OCI-LY7 (cell line): ENCODE measurements at regions not wholly inside any gene's neighbourhood (a gene's known extent, or its start where the extent isn't known, plus 50 kb on each side); places are given as distances from the start of the nearest gene placed in this dataset.

Experiments
- BruUV-seq: library from RNA; stranded (reverse); fragments of 400-500 nt; replicated peaks from 2 replicates; lab custom pipeline; 2021; lab: Mats Ljungman, UMichigan
- CTCF ChIA-PET: fragments of 300-600 bp; sonication (Branson Sonifier 250); formaldehyde crosslinking; loops from one replicate; lab custom pipeline; 2022; ENCODE audit warnings: antibody characterized with exemption; ENCODE audit not compliant: unreplicated experiment; lab: Charles Lee
- POLR2A ChIA-PET: fragments of 300-600 bp; sonication (Branson Sonifier 250); formaldehyde crosslinking; loops from one replicate; lab custom pipeline; 2022; ENCODE audit warnings: antibody characterized with exemption; lab: Charles Lee
- DNase-seq: peaks from one replicate; pipeline ENCODE4 v3.0.0-alpha.2; 2015; ENCODE audit warnings: low spot score
- H2AFZ ChIP-seq: fragments of 200-600 bp; sonication (generic), shearing (Covaris generic); 2 replicates; pipeline ENCODE4 v1.6.1; 2014; ENCODE audit warnings: mild to moderate bottlenecking, antibody characterized with exemption, low read length, moderate library complexity
- H3K27ac ChIP-seq: fragments of 200-600 bp; sonication (generic); 2 replicates; pipeline ENCODE4 v1.5.1; 2014; ENCODE audit warnings: mixed run types, low read depth, mild to moderate bottlenecking, moderate library complexity, low read length, inconsistent platforms; ENCODE audit not compliant: poor library complexity, severe bottlenecking
- H3K36me3 ChIP-seq: fragments of 200-600 bp; sonication (generic); 2 replicates; pipeline ENCODE4 v1.6.1; 2014; ENCODE audit warnings: mild to moderate bottlenecking, antibody characterized with exemption, low read length, moderate library complexity, mixed read lengths; ENCODE audit not compliant: insufficient read depth
- H3K4me1 ChIP-seq: fragments of 200-600 bp; sonication (generic); 2 replicates; pipeline ENCODE4 v1.5.1; 2014; ENCODE audit warnings: mild to moderate bottlenecking, low read length; ENCODE audit not compliant: insufficient read depth, poor library complexity, severe bottlenecking
- H3K4me2 ChIP-seq: fragments of 200-600 bp; sonication (generic); 2 replicates; pipeline ENCODE4 v1.6.1; 2014; ENCODE audit warnings: mild to moderate bottlenecking, low read length
- H3K4me3 ChIP-seq: fragments of 200-600 bp; sonication (generic); 2 replicates; pipeline ENCODE4 v1.5.1; 2014; ENCODE audit warnings: mild to moderate bottlenecking, low read depth, low read length; ENCODE audit not compliant: poor library complexity, severe bottlenecking
- H3K79me2 ChIP-seq: fragments of 200-600 bp; sonication (generic); 2 replicates; pipeline ENCODE4 v1.6.1; 2016; ENCODE audit warnings: low read depth, mild to moderate bottlenecking, low read length, moderate library complexity, mixed read lengths; ENCODE audit not compliant: insufficient read depth
- H3K9me2 ChIP-seq: fragments of 200-600 bp; sonication (generic); 2 replicates; pipeline ENCODE4 v1.6.1; 2016; ENCODE audit warnings: mild to moderate bottlenecking, low read length, mixed read lengths; ENCODE audit not compliant: insufficient read depth
- H3K9me3 ChIP-seq: fragments of 200-600 bp; sonication (generic); 2 replicates; pipeline ENCODE4 v1.6.1; 2014; ENCODE audit warnings: mild to moderate bottlenecking, mixed run types, low read length, mixed read lengths
- H4K20me1 ChIP-seq: fragments of 200-600 bp; sonication (generic); 2 replicates; pipeline ENCODE4 v1.6.1; 2014; ENCODE audit warnings: mild to moderate bottlenecking, antibody characterized with exemption, low read length, moderate library complexity, mixed read lengths; ENCODE audit not compliant: insufficient read depth
- EZH2phosphoT487 ChIP-seq: fragments of 200-600 bp; sonication (generic); IDR thresholded peaks from 2 replicates; pipeline ENCODE4 v1.6.1; 2018; ENCODE audit warnings: low read depth, borderline replicate concordance, mild to moderate bottlenecking, mixed run types, antibody characterized with exemption, low read length, moderate library complexity, mixed read lengths
- intact Hi-C: fragments of 100-400 bp; cut with micrococcal nuclease; formaldehyde crosslinking; loops from one replicate; pipeline ENCODE4 v1.10.0; 2022; ENCODE audit not compliant: unreplicated experiment
- TF ChIP-seq, protein P1 (sequence below): fragments of 200-600 bp; sonication (generic); conservative IDR thresholded peaks from 2 replicates; pipeline ENCODE4 v1.5.1; 2014; ENCODE audit warnings: mild to moderate bottlenecking, antibody characterized with exemption, low read length, moderate library complexity, mixed read lengths

DNA sequence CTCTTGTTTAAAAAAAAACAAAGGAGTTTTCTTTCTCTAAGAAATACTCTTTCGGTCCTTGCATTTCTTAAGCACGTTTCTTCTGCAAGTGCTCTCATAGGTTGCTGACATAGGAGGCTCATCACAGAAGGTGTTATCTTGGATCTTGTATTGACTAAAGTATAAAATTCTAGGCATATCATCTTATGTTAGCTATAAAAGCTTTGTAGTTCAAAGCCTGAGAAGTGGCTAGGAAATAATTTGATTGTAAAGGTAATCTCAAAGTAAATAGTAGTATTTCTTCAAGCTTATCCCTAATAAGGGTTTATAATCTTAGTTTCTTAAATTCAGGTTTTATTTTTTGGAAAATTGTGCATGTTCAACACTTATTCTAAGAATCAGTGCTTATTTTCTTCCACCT lies 778.9 kb downstream of the TMTC2 start:
- Histone ChIP-seq H3K4me1 (no peaks in the 10 kb centered on the region), H3K4me2 (no peak overlapping the region), H4K20me1 (no peaks in the 10 kb centered on the region), H3K27ac (no peak overlapping the region), H2AFZ (no peak overlapping the region), H3K4me3 (no peak overlapping the region), H3K36me3 (no peaks in the 10 kb centered on the region), H3K9me2 (no peaks in the 10 kb centered on the region), H3K9me3 (no peaks in the 10 kb centered on the region), H3K79me2 (no peaks in the 10 kb centered on the region)
- ChIA-PET CTCF (no interaction called here), POLR2A (no interaction called here)
- BruUV-seq, result no TSS peak
- no peak for DNase-seq
- intact Hi-C loops, result no loop called here
- TF ChIP-seq, protein P1, sequence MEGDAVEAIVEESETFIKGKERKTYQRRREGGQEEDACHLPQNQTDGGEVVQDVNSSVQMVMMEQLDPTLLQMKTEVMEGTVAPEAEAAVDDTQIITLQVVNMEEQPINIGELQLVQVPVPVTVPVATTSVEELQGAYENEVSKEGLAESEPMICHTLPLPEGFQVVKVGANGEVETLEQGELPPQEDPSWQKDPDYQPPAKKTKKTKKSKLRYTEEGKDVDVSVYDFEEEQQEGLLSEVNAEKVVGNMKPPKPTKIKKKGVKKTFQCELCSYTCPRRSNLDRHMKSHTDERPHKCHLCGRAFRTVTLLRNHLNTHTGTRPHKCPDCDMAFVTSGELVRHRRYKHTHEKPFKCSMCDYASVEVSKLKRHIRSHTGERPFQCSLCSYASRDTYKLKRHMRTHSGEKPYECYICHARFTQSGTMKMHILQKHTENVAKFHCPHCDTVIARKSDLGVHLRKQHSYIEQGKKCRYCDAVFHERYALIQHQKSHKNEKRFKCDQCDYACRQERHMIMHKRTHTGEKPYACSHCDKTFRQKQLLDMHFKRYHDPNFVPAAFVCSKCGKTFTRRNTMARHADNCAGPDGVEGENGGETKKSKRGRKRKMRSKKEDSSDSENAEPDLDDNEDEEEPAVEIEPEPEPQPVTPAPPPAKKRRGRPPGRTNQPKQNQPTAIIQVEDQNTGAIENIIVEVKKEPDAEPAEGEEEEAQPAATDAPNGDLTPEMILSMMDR, result no peak
- no peak for TF ChIP-seq EZH2phosphoT487

DNA sequence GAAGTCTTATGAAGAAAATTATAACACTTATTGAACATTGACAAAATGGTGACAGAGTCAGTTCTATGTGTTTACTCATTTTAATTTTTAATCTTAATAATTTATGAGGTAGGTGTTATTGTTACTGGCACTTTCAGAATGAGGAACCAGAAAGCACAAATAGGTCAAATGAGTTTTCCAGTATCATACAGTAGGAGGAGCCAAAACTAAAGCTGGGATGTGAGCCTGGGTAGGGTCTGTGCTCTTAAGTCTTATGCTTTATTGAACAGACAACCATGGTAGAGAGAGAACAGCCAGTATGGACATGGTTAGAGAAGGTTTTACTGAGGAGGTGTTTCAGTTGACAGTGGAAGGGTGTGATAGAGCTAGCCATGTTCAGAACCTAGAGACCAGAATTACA lies 775.7 kb downstream of the TMTC2 start:
- intact Hi-C loops, result no loop called here
- TF ChIP-seq EZH2phosphoT487, result no peak
- TF ChIP-seq, protein P1, result no peak
- Histone ChIP-seq H3K9me3 (no peaks in the 10 kb centered on the region), H3K4me2 (no peak overlapping the region), H3K4me3 (no peak overlapping the region), H3K9me2 (no peaks in the 10 kb centered on the region), H3K36me3 (no peaks in the 10 kb centered on the region), H3K27ac (no peak overlapping the region), H4K20me1 (no peaks in the 10 kb centered on the region), H3K79me2 (no peaks in the 10 kb centered on the region), H2AFZ (no peak overlapping the region), H3K4me1 (no peaks in the 10 kb centered on the region)
- no TSS peak for BruUV-seq
- CTCF ChIA-PET, result no interaction called here
- POLR2A ChIA-PET, result no interaction called here
- no peak for DNase-seq

DNA sequence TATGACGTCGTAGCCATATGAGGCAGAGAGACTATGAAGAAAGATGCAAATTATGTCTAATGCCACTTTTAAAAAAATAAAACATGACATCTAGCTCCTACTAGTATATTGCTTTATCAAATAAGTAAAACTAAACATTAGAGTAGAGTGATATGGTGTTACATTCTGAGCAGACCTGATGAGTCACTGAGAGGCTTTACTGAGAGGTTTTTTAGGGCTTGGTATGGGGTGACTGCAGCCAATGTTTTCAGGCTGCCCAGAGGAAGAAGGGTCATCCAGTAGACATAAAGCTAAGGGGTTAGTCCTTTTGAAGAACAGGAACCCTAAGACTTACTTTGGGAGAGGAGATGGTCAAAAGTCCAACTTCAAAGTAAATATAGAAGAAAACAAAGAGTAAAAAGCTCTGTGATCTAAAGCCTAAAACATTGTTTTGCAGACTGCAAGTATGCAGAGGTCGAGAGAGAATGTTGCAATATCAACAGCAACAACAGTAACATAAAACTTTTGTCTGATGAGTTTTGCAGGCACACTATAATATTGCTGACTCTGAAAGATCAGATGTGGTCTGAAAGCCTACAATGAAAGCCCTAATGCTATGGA lies 774.7 kb downstream of the TMTC2 start:
- intact Hi-C loops, result no loop called here
- H2AFZ ChIP-seq, result no peak overlapping the region
- TF ChIP-seq, protein P1, result no peak
- TF ChIP-seq EZH2phosphoT487, result no peak
- H3K27ac ChIP-seq, result no peak overlapping the region
- ChIA-PET CTCF (no interaction called here), POLR2A (interaction anchor here (0.5 kb wide), 1 partner anchor 44 kb away, joined by 4 read pairs; no protein-coding TSS in a partner anchor)
- no peaks in the 10 kb centered on the region for H3K4me1 ChIP-seq
- H3K9me3 ChIP-seq, result no peaks in the 10 kb centered on the region
- BruUV-seq, result no TSS peak
- no peaks in the 10 kb centered on the region for H3K36me3 ChIP-seq
- no peaks in the 10 kb centered on the region for H3K79me2 ChIP-seq
- no peak for DNase-seq
- no peak overlapping the region for H3K4me2 ChIP-seq
- no peaks in the 10 kb centered on the region for H4K20me1 ChIP-seq
- H3K4me3 ChIP-seq, result no peak overlapping the region
- no peaks in the 10 kb centered on the region for H3K9me2 ChIP-seq
